ENCODE measurements at regions not wholly inside any gene's neighbourhood (a gene's known extent, or its start where the extent isn't known, plus 50 kb on each side); places are given as distances from the start of the nearest gene placed in this dataset.

GRCh38 chr22:42324566-42324965 lies 54.1 kb upstream of the TCF20 start:
- TF ChIP-seq CTCF (tag by site-specific recombination; IDR thresholded peaks at IDR 0.05) (no peak), ZNF19 (tag by site-specific recombination; IDR thresholded peaks at IDR 0.05; ENCODE audit: low read depth) (no peak), ZSCAN30 (tag by site-specific recombination; IDR thresholded peaks at IDR 0.05) (no peak), HIC1 (tag by site-specific recombination; IDR thresholded peaks at IDR 0.05) (no peak), ZNF530 (tag by site-specific recombination; IDR thresholded peaks at IDR 0.05; ENCODE audit: low read depth) (no peak), ZBTB17 (tag by site-specific recombination; IDR thresholded peaks at IDR 0.05) (no peak), HOXD13 (CRISPR knock-in tag; IDR thresholded peaks at IDR 0.05; ENCODE audit: borderline replicate concordance) (no peak)
